IMR-90 (cell line): ENCODE measurements at regions not wholly inside any gene's neighbourhood (a gene's known extent, or its start where the extent isn't known, plus 50 kb on each side); places are given as distances from the start of the nearest gene placed in this dataset.

Source experiments
- ATAC-seq: fragments of 200-7000 bp; cut with Tn5 transposase; 2 replicates; pipeline ENCODE4 v1.9.1; 2020; ENCODE audit warnings: low read depth, mild to moderate bottlenecking, moderate library complexity
- BruUV-seq: library from RNA; stranded (reverse); fragments of 400-500 nt; replicated peaks from 2 replicates; lab custom pipeline; 2021; lab: Mats Ljungman, UMichigan
- CTCF ChIA-PET: fragments of 300-600 bp; formaldehyde crosslinking; extraction: SDS; loops from one replicate; lab custom pipeline; 2021; ENCODE audit warnings: antibody characterized with exemption; lab: Yijun Ruan, JAX
- POLR2A ChIA-PET: fragments of 300-600 bp; sonication (Branson Sonifier 250); formaldehyde crosslinking; loops from one replicate; lab custom pipeline; 2022; ENCODE audit warnings: antibody characterized with exemption; ENCODE audit not compliant: unreplicated experiment; lab: Charles Lee
- DNase-seq: peaks from one replicate; pipeline ENCODE4 v3.0.0; 2013
- H2AFZ ChIP-seq: replicated peaks from 2 replicates; pipeline ENCODE3; 2013; ENCODE audit warnings: low read length, mild to moderate bottlenecking; ENCODE audit not compliant: poor library complexity
- H2AK5ac ChIP-seq: 2 replicates; pipeline ENCODE4 v1.6.1; 2013; ENCODE audit warnings: low read depth, low read length, inconsistent platforms
- H2AK9ac ChIP-seq: replicated peaks from 2 replicates; pipeline ENCODE3; 2013; ENCODE audit warnings: mild to moderate bottlenecking, low read depth, low read length, moderate library complexity; ENCODE audit not compliant: poor library complexity
- H2BK120ac ChIP-seq: 2 replicates; pipeline ENCODE4 v1.6.1; 2013; ENCODE audit warnings: low read depth, low read length, inconsistent platforms
- H2BK15ac ChIP-seq: 3 replicates; pipeline ENCODE4 v1.6.1; 2013; ENCODE audit warnings: low read depth, low read length, inconsistent platforms
- H2BK20ac ChIP-seq: 2 replicates; pipeline ENCODE4 v1.6.1; 2013; ENCODE audit warnings: low read depth, mild to moderate bottlenecking, inconsistent platforms, low read length, moderate library complexity
- H2BK5ac ChIP-seq: 2 replicates; pipeline ENCODE4 v1.6.1; 2013; ENCODE audit warnings: mild to moderate bottlenecking, low read depth, low read length, inconsistent platforms; ENCODE audit not compliant: poor library complexity, severe bottlenecking
- H3K14ac ChIP-seq: replicated peaks from 2 replicates; pipeline ENCODE4 v1.6.1; 2013; ENCODE audit warnings: low read depth, low read length, inconsistent platforms
- H3K18ac ChIP-seq: 2 replicates; pipeline ENCODE4 v1.6.1; 2013; ENCODE audit warnings: low read depth, low read length, control low read depth
- H3K23ac ChIP-seq: 2 replicates; pipeline ENCODE4 v1.6.1; 2013; ENCODE audit warnings: low read depth, low read length, inconsistent platforms
- H3K27ac ChIP-seq: 2 replicates; pipeline ENCODE4 v1.5.1; 2013; ENCODE audit warnings: mild to moderate bottlenecking, control low read depth, low read length; ENCODE audit not compliant: insufficient read depth
- H3K27me3 ChIP-seq: 2 replicates; pipeline ENCODE4 v1.6.1; 2013; ENCODE audit warnings: low read length; ENCODE audit not compliant: control insufficient read depth, insufficient read depth
- H3K36me3 ChIP-seq: 2 replicates; pipeline ENCODE4 v1.6.1; 2013; ENCODE audit warnings: low read length, mixed read lengths; ENCODE audit not compliant: control insufficient read depth, insufficient read depth
- H3K4ac ChIP-seq: 2 replicates; pipeline ENCODE4 v1.6.1; 2013; ENCODE audit warnings: low read depth, low read length, inconsistent platforms
- H3K4me1 ChIP-seq: 2 replicates; pipeline ENCODE4 v1.6.1; 2013; ENCODE audit warnings: low read length, mixed read lengths; ENCODE audit not compliant: control insufficient read depth, insufficient read depth
- H3K4me2 ChIP-seq: 2 replicates; pipeline ENCODE4 v1.6.1; 2013; ENCODE audit warnings: low read depth, mild to moderate bottlenecking, control low read depth, low read length, moderate library complexity
- H3K4me3 ChIP-seq: 2 replicates; pipeline ENCODE4 v1.5.1; 2013; ENCODE audit warnings: low read depth, mild to moderate bottlenecking, control low read depth, low read length, moderate library complexity; ENCODE audit not compliant: insufficient read depth
- H3K56ac ChIP-seq: 2 replicates; pipeline ENCODE4 v1.6.1; 2013; ENCODE audit warnings: low read length, inconsistent platforms; ENCODE audit not compliant: insufficient read depth; ENCODE audit errors: extremely low read depth
- H3K79me1 ChIP-seq, 2 experiments: 2 replicates each; pipeline ENCODE4 v1.6.1; 2013; ENCODE audit warnings: low read length in 2 of 2, inconsistent platforms in 1 of 2, low read depth in 1 of 2
- H3K9ac ChIP-seq: 2 replicates; pipeline ENCODE4 v1.6.1; 2013; ENCODE audit warnings: low read depth, low read length, control low read depth
- H3K9me1 ChIP-seq: 2 replicates; pipeline ENCODE4 v1.6.1; 2013; ENCODE audit warnings: low read length, inconsistent platforms; ENCODE audit not compliant: insufficient read depth
- H3K9me3 ChIP-seq: 2 replicates; pipeline ENCODE4 v1.6.1; 2013; ENCODE audit warnings: low read length; ENCODE audit not compliant: control insufficient read depth, insufficient read depth
- H4K20me1 ChIP-seq: 2 replicates; pipeline ENCODE4 v1.6.1; 2013; ENCODE audit warnings: low read length, inconsistent platforms; ENCODE audit not compliant: insufficient read depth
- H4K5ac ChIP-seq: 2 replicates; pipeline ENCODE4 v1.6.1; 2013; ENCODE audit warnings: mild to moderate bottlenecking, low read depth, low read length, control low read depth
- H4K8ac ChIP-seq, 2 experiments: 2 replicates each; pipeline ENCODE4 v1.6.1; 2013; ENCODE audit warnings: low read depth in 2 of 2, low read length in 2 of 2, control low read depth in 1 of 2, inconsistent platforms in 1 of 2
- H4K91ac ChIP-seq: 2 replicates; pipeline ENCODE4 v1.6.1; 2013; ENCODE audit warnings: low read depth, low read length, inconsistent platforms; ENCODE audit not compliant: insufficient read depth
- BHLHE40 ChIP-seq: fragments of 150-350 bp; IDR thresholded peaks from 2 replicates; pipeline ENCODE4 v1.6.1; 2016; ENCODE audit warnings: mild to moderate bottlenecking, low read depth, low read length
- CEBPB ChIP-seq: IDR thresholded peaks from 2 replicates; pipeline ENCODE4 v1.6.1; 2012; ENCODE audit warnings: low read depth, low read length, improper control_type of control experiment
- CHD1 ChIP-seq: IDR thresholded peaks from 2 replicates; pipeline ENCODE4 v1.6.1; 2012; ENCODE audit warnings: low read depth, low read length, improper control_type of control experiment
- CTCF ChIP-seq: conservative IDR thresholded peaks from 2 replicates; pipeline ENCODE4 v1.5.1; 2012; ENCODE audit warnings: mild to moderate bottlenecking, low read depth, low read length, improper control_type of control experiment
- ELK1 ChIP-seq: fragments of 150-350 bp; IDR thresholded peaks from 2 replicates; pipeline ENCODE4 v1.6.1; 2016; ENCODE audit warnings: low read depth, mild to moderate bottlenecking, low read length, moderate library complexity, borderline replicate concordance
- FOS ChIP-seq: fragments of 150-350 bp; IDR thresholded peaks from 2 replicates; pipeline ENCODE4 v1.6.1; 2016; ENCODE audit warnings: low read depth, low read length
- MAFK ChIP-seq: IDR thresholded peaks from 2 replicates; pipeline ENCODE4 v1.6.1; 2012; ENCODE audit warnings: low read depth, low read length, improper control_type of control experiment
- MAZ ChIP-seq: IDR thresholded peaks from 2 replicates; pipeline ENCODE4 v1.6.1; 2012; ENCODE audit warnings: low read depth, mild to moderate bottlenecking, low read length, improper control_type of control experiment, moderate library complexity, borderline replicate concordance
- MXI1 ChIP-seq: IDR thresholded peaks from 2 replicates; pipeline ENCODE4 v1.6.1; 2012; ENCODE audit warnings: low read depth, mild to moderate bottlenecking, low read length, moderate library complexity, borderline replicate concordance
- NFE2L2 ChIP-seq: fragments of 150-350 bp; IDR thresholded peaks from 2 replicates; pipeline ENCODE4 v1.6.1; 2016; ENCODE audit warnings: low read depth, mild to moderate bottlenecking, low read length
- POLR2A ChIP-seq: IDR thresholded peaks from 2 replicates; pipeline ENCODE4 v1.6.1; 2012; ENCODE audit warnings: mild to moderate bottlenecking, low read depth, low read length
- RAD21 ChIP-seq: IDR thresholded peaks from 2 replicates; pipeline ENCODE4 v1.6.1; 2012; ENCODE audit warnings: low read length, improper control_type of control experiment
- RCOR1 ChIP-seq: IDR thresholded peaks from 2 replicates; pipeline ENCODE4 v1.6.1; 2012; ENCODE audit warnings: mild to moderate bottlenecking, low read length, improper control_type of control experiment; ENCODE audit not compliant: insufficient replicate concordance
- RFX5 ChIP-seq: IDR thresholded peaks from 2 replicates; pipeline ENCODE4 v1.8.0; 2012; ENCODE audit warnings: low read depth, mild to moderate bottlenecking, low read length, moderate library complexity
- SMC3 ChIP-seq: fragments of 150-350 bp; IDR thresholded peaks from 2 replicates; pipeline ENCODE4 v1.6.1; 2016; ENCODE audit warnings: low read depth, mild to moderate bottlenecking, antibody characterized with exemption, low read length, moderate library complexity
- USF2 ChIP-seq: fragments of 150-350 bp; IDR thresholded peaks from 2 replicates; pipeline ENCODE4 v1.6.1; 2017; ENCODE audit warnings: mild to moderate bottlenecking, antibody characterized with exemption, low read length, low read depth
- WGBS, 2 experiments: methylation state at CpG; one replicate each; pipeline versions ENCODE4 v1.1.5 to v1.1.7; 2013; ENCODE audit warnings: missing lambda C conversion rate in 2 of 2; ENCODE audit not compliant: insufficient read length in 1 of 2; ENCODE audit errors: extremely low coverage in 2 of 2; 5-methylcytosine and 5-hydroxymethylcytosine counted together
- dilution Hi-C: fragments of 300-500 bp; cut with HindIII; formaldehyde crosslinking; loops from one replicate; pipeline ENCODE4 v1.14.3; 2018; ENCODE audit warnings: low sequenced_read_pairs; ENCODE audit not compliant: unreplicated experiment
- in situ Hi-C: fragments of 300-500 bp; cut with MboI; formaldehyde crosslinking; loops from 3 replicates; pipeline ENCODE4 v1.14.3; 2019; ENCODE audit warnings: low sequenced_read_pairs, inconsistent platforms, mixed read lengths
- intact Hi-C: fragments of 100-400 bp; cut with micrococcal nuclease; formaldehyde crosslinking; loops from 2 replicates; pipeline ENCODE4 v1.10.0; 2022

GRCh38 chr17:79362772-79363305 lies 248.0 kb downstream of the RBFOX3 start:
- no peak overlapping the region for H2BK120ac ChIP-seq
- dilution Hi-C loops (no loop called here), intact Hi-C loops (no loop called here), in situ Hi-C loops (no loop called here)
- ATAC-seq (no peak), DNase-seq (no peak)
- H3K79me1 ChIP-seq: no peaks in the 10 kb centered on the region
- 59% methylated on average over 6 of the region's 14 CpGs; no CpG with 5 or more reads in 1 of the 2 experiments for WGBS, 2 experiments
- H3K4me3 ChIP-seq: no peak overlapping the region
- H3K4me1 ChIP-seq: no peaks in the 10 kb centered on the region
- H3K4ac ChIP-seq: no peak overlapping the region
- no peaks in the 10 kb centered on the region for H4K20me1 ChIP-seq
- H2BK15ac ChIP-seq: no peak overlapping the region
- POLR2A ChIA-PET: no interaction called here
- H2AK5ac ChIP-seq: no peak overlapping the region
- BruUV-seq: no TSS peak
- H2BK5ac ChIP-seq: no peak overlapping the region
- CTCF ChIA-PET: no interaction called here
- no peak overlapping the region for H3K9ac ChIP-seq
- H3K36me3 ChIP-seq: no peaks in the 10 kb centered on the region
- H4K8ac ChIP-seq: no peak overlapping the region
- H3K27me3 ChIP-seq: peaks cover 23% of the 10 kb centered on the region
- no peak overlapping the region for H3K27ac ChIP-seq
- H3K9me3 ChIP-seq: no peaks in the 10 kb centered on the region
- H4K91ac ChIP-seq: no peak overlapping the region
- no peaks in the 10 kb centered on the region for H3K9me1 ChIP-seq
- H2AFZ ChIP-seq: no peak overlapping the region
- H3K23ac ChIP-seq: no peak overlapping the region
- no peak overlapping the region for H2AK9ac ChIP-seq
- no peak overlapping the region for H3K14ac ChIP-seq
- H3K18ac ChIP-seq: no peak overlapping the region
- H4K5ac ChIP-seq: no peak overlapping the region
- H3K56ac ChIP-seq: no peak overlapping the region
- H3K4me2 ChIP-seq: no peak overlapping the region
- no peak overlapping the region for H2BK20ac ChIP-seq
- TF ChIP-seq NFE2L2 (no peak), MXI1 (no peak), FOS (no peak), SMC3 (no peak), RAD21 (no peak), POLR2A (no peak), CTCF (no peak), CEBPB (no peak), ELK1 (no peak), MAFK (no peak), USF2 (no peak), MAZ (no peak), BHLHE40 (no peak), RCOR1 (no peak), RFX5 (no peak), CHD1 (no peak)
